GM23338 (cell line): ENCODE measurements at regions not wholly inside any gene's neighbourhood (a gene's known extent, or its start where the extent isn't known, plus 50 kb on each side); places are given as distances from the start of the nearest gene placed in this dataset.

Experiments used
- ATAC-seq: fragments of 200-7000 bp; cut with Tn5 transposase; 3 replicates; pipeline ENCODE4 v1.9.1; 2020
- DNase-seq: peaks from one replicate; pipeline ENCODE4 v3.0.0-alpha.2; 2015; ENCODE audit warnings: low spot score
- H2AFZ ChIP-seq: fragments of 200-600 bp; sonication (generic); 2 replicates; pipeline ENCODE4 v1.8.0; 2016; ENCODE audit warnings: antibody characterized with exemption, mild to moderate bottlenecking, moderate library complexity
- H3F3A ChIP-seq: fragments of 200-600 bp; sonication (generic); replicated peaks from 2 replicates; pipeline ENCODE4 v1.8.0; 2017; ENCODE audit warnings: antibody characterized with exemption, mixed run types, low read depth
- H3K27ac ChIP-seq: fragments of 200-600 bp; sonication (generic); 2 replicates; pipeline ENCODE4 v1.6.1; 2016; ENCODE audit warnings: low read depth
- H3K27me3 ChIP-seq: fragments of 200-600 bp; sonication (generic); 2 replicates; pipeline ENCODE4 v1.8.0; 2016; ENCODE audit warnings: mild to moderate bottlenecking, mixed run types, moderate library complexity; ENCODE audit not compliant: insufficient read depth
- H3K36me3 ChIP-seq: fragments of 200-600 bp; sonication (generic); 2 replicates; pipeline ENCODE4 v1.8.0; 2016; ENCODE audit warnings: mild to moderate bottlenecking; ENCODE audit not compliant: insufficient read depth
- H3K4me1 ChIP-seq: fragments of 200-600 bp; sonication (generic); 2 replicates; pipeline ENCODE4 v1.8.0; 2016; ENCODE audit warnings: mild to moderate bottlenecking, moderate library complexity; ENCODE audit not compliant: insufficient read depth
- H3K4me2 ChIP-seq: fragments of 200-600 bp; sonication (generic); 2 replicates; pipeline ENCODE4 v1.7.1; 2017; ENCODE audit warnings: mixed run types
- H3K4me3 ChIP-seq: fragments of 200-600 bp; sonication (generic); 2 replicates; pipeline ENCODE4 v1.6.1; 2016; ENCODE audit warnings: mixed run types
- H3K79me2 ChIP-seq: fragments of 200-600 bp; sonication (generic); replicated peaks from 2 replicates; pipeline ENCODE4 v1.8.0; 2017; ENCODE audit warnings: mild to moderate bottlenecking; ENCODE audit not compliant: insufficient read depth
- H3K9me2 ChIP-seq: fragments of 200-600 bp; sonication (generic); 2 replicates; pipeline ENCODE4 v1.8.0; 2017; ENCODE audit not compliant: insufficient read depth
- H4K20me1 ChIP-seq: fragments of 200-600 bp; sonication (generic); replicated peaks from 2 replicates; pipeline ENCODE4 v1.8.0; 2017; ENCODE audit warnings: mild to moderate bottlenecking; ENCODE audit not compliant: insufficient read depth
- H3K27ac Mint-ChIP-seq: 2 replicates; pipeline ENCODE4 v1.8.0; 2020; ENCODE audit warnings: inconsistent platforms, mild to moderate bottlenecking, moderate library complexity, mixed read lengths
- H3K27me3 Mint-ChIP-seq: 3 replicates; pipeline ENCODE4 v1.8.0; 2022; ENCODE audit warnings: low read depth, mild to moderate bottlenecking, moderate library complexity, mixed read lengths, inconsistent platforms; ENCODE audit not compliant: insufficient read depth, poor library complexity
- H3K36me3 Mint-ChIP-seq: 3 replicates; pipeline ENCODE4 v1.8.0; 2021; ENCODE audit warnings: low read depth, mild to moderate bottlenecking, inconsistent platforms, moderate library complexity, mixed read lengths
- H3K4me1 Mint-ChIP-seq: 3 replicates; pipeline ENCODE4 v1.8.0; 2020; ENCODE audit warnings: mild to moderate bottlenecking, inconsistent platforms, mixed read lengths
- H3K4me3 Mint-ChIP-seq: 3 replicates; pipeline ENCODE4 v1.8.0; 2021; ENCODE audit warnings: moderate library complexity, mild to moderate bottlenecking, inconsistent platforms, mixed read lengths
- H3K9me3 Mint-ChIP-seq: 3 replicates; pipeline ENCODE4 v1.8.0; 2020; ENCODE audit warnings: moderate library complexity, mild to moderate bottlenecking, inconsistent platforms, mixed read lengths
- CTCF ChIP-seq, 2 experiments: fragments of 200-600 bp in 1 of 2; sonication (generic) in 1 of 2; conservative IDR thresholded peaks; 2 replicates each; pipeline versions ENCODE4 v1.5.1 to v1.6.1; 2016 to 2017; ENCODE audit warnings: antibody characterized with exemption in 2 of 2, low read depth in 2 of 2, mild to moderate bottlenecking in 2 of 2, moderate library complexity in 1 of 2
- ETS1 ChIP-seq: IDR thresholded peaks from 2 replicates; pipeline ENCODE4 v1.6.1; 2016; ENCODE audit warnings: antibody characterized with exemption
- EZH2 ChIP-seq: fragments of 200-600 bp; sonication (generic); IDR thresholded peaks from one replicate; pipeline ENCODE4 v1.8.0; 2017; ENCODE audit warnings: antibody characterized with exemption, mild to moderate bottlenecking, low read depth; ENCODE audit not compliant: unreplicated experiment
- EZH2phosphoT487 ChIP-seq: fragments of 200-600 bp; sonication (generic); IDR thresholded peaks from one replicate; pipeline ENCODE4 v1.8.1; 2018; ENCODE audit warnings: antibody characterized with exemption; ENCODE audit not compliant: unreplicated experiment
- JUNB ChIP-seq: IDR thresholded peaks from one replicate; pipeline ENCODE4 v1.6.1; 2016; ENCODE audit warnings: antibody characterized with exemption; ENCODE audit not compliant: unreplicated experiment
- NANOG ChIP-seq: IDR thresholded peaks from 2 replicates; pipeline ENCODE4 v1.6.1; 2016; ENCODE audit warnings: antibody characterized with exemption, borderline replicate concordance
- POLR2AphosphoS5 ChIP-seq: IDR thresholded peaks from 2 replicates; pipeline ENCODE4 v1.6.1; 2016; ENCODE audit warnings: antibody characterized with exemption, low read depth
- REST ChIP-seq: IDR thresholded peaks from one replicate; pipeline ENCODE4 v1.6.1; 2018; ENCODE audit warnings: antibody characterized with exemption; ENCODE audit not compliant: unreplicated experiment
- ZNF331 ChIP-seq: fragments of 250-450 bp; sonication (Bioruptor Pico); IDR thresholded peaks from 2 replicates; pipeline ENCODE4 v1.5.0; 2020; ENCODE audit warnings: low read depth, mild to moderate bottlenecking, moderate library complexity
- ZNF462 ChIP-seq: fragments of 250-450 bp; sonication (Bioruptor Pico); IDR thresholded peaks from 2 replicates; pipeline ENCODE4 v1.5.0; 2020; ENCODE audit warnings: mild to moderate bottlenecking, moderate library complexity

DNA sequence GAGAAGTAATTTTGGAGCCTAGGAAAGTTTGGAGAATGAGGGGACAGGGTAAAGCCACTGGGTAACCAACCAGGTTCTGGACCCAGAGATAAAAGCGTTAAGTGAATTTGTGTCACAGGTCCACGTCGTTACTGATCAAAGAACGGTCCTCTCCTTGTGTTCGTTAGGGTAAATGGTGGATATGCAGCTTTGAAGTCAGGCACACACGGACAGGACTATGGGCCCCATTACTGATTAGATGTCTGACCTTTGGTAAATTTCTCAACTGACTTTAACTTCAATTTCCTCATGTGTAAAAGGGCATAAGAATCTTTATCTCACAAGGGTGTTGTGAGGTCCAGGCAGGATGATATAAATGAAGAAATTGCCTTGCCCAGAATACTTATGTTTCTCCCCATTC, 76.6 kb downstream of the EMP1 start:
- Mint-ChIP-seq H3K4me1 (peaks cover 24% of the 10 kb centered on the region), H3K27ac (no peak overlapping the region), H3K9me3 (no peaks in the 10 kb centered on the region), H3K36me3 (no peaks in the 10 kb centered on the region), H3K4me3 (no peak overlapping the region), H3K27me3 (peaks cover 3% of the 10 kb centered on the region)
- no peak for DNase-seq
- no peaks in the 10 kb centered on the region for H3F3A ChIP-seq
- no peaks in the 10 kb centered on the region; the same call in 1 of the 2 replicates for H3K36me3 ChIP-seq
- H3K27me3 ChIP-seq, result no peaks in the 10 kb centered on the region
- TF ChIP-seq NANOG, result no peak
- TF ChIP-seq ETS1, result no peak
- TF ChIP-seq EZH2, result no peak
- TF ChIP-seq ZNF331 (CRISPR knock-in tag), result no peak
- TF ChIP-seq JUNB, result no peak
- no peak for TF ChIP-seq CTCF (conservative IDR thresholded peaks at IDR 0.05; ENCODE audit: low read depth in 2 of 2)
- no peak for TF ChIP-seq EZH2phosphoT487
- no peak for TF ChIP-seq POLR2AphosphoS5
- TF ChIP-seq REST, result no peak
- TF ChIP-seq ZNF462 (CRISPR knock-in tag), result no peak
- no peak overlapping the region for H3K4me2 ChIP-seq
- no peaks in the 10 kb centered on the region for H3K79me2 ChIP-seq
- peaks cover 11% of the 10 kb centered on the region for H3K9me2 ChIP-seq
- H2AFZ ChIP-seq, result no peak overlapping the region
- ATAC-seq, result no peak
- H4K20me1 ChIP-seq, result no peaks in the 10 kb centered on the region
- H3K4me3 ChIP-seq, result no peak overlapping the region
- no peak overlapping the region for H3K27ac ChIP-seq
- 0 out of 2 replicates have a peak, but pooled peaks cover 5% of the 10 kb centered on the region for H3K4me1 ChIP-seq
